GM19351 (cell line): ENCODE measurements at regions not wholly inside any gene's neighbourhood (a gene's known extent, or its start where the extent isn't known, plus 50 kb on each side); places are given as distances from the start of the nearest gene placed in this dataset.

Experiments
- ATAC-seq: cut with Tn5 transposase; IDR thresholded peaks from one replicate; pipeline ENCODE4 v1.9.1; 2021; ENCODE audit warnings: mild to moderate bottlenecking, moderate library complexity; ENCODE audit not compliant: unreplicated experiment

DNA sequence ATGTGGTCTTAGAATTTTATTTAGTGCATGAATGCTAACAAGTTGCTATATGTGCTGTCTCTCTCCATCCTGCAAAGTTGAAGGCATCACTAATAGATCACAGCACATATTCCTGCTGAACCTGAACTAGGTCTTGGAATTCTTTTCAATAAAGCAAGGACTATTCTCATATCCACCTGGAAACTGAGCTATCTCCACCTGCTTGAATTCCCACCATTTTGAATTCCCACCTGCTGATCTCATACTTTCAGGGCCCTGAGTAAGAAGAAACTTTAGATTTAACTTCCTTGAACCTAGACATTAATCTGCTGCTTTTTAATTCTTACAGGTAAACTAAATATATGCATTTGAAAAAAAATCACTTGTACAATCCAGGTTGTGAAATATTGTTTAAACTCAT is 445.3 kb upstream of the CCL2 start:
- no peak for ATAC-seq

- ATAC-seq = no peak
Observed at GRCh38 chr17:33811004-33811760, 443.9 kb upstream of the CCL2 start.

DNA sequence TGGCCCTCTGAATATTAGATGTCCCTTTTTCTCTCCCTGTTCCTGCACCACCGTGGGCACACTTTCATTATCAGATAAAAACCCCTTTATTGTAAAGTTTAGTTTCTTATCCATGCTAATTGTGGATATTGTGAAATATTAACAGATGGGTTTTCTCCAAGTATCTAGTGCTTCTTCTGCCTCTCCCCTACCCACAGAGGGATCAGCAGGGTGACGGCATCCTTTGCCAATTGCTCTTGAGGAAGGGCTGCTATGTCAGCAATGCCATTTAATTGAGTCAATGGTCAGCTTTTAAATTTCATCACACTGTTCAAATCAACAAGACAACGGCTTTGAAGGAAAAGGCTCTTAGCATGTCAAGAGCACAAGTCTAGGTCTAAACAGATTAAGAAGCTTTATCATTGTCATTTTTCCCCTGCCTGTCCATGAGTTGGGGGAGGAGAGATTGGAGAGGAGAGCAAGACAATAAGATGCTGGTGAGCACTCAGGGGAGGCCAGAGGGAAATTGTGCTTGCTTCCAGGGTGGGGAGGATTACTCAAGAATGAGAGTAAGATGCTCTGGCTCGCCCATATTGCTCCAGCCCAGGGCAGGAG is 443.0 kb upstream of the CCL2 start:
- ATAC-seq = no peak

GRCh38 chr17:33814852-33815251 is 440.2 kb upstream of the CCL2 start:
- ATAC-seq = no peak

DNA sequence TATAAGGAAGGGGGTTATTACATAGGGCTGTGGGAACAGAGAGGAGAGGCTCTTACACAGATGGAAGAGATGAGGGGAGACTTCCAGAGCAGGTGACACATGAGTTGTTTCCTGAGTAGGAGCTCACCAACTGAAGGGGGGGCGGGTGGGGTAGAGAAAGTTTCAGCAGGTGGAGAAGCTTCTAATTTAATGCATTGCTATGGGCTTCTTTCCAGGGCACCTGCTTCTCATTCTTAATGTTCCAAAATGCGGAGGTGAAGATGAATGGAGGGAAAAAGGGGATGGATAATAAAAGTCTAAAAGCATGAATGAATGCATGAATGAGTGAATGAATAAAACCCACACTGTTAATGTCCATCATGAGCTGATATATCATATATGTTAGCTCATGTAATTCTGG is 439.0 kb upstream of the CCL2 start:
- ATAC-seq = no peak

DNA sequence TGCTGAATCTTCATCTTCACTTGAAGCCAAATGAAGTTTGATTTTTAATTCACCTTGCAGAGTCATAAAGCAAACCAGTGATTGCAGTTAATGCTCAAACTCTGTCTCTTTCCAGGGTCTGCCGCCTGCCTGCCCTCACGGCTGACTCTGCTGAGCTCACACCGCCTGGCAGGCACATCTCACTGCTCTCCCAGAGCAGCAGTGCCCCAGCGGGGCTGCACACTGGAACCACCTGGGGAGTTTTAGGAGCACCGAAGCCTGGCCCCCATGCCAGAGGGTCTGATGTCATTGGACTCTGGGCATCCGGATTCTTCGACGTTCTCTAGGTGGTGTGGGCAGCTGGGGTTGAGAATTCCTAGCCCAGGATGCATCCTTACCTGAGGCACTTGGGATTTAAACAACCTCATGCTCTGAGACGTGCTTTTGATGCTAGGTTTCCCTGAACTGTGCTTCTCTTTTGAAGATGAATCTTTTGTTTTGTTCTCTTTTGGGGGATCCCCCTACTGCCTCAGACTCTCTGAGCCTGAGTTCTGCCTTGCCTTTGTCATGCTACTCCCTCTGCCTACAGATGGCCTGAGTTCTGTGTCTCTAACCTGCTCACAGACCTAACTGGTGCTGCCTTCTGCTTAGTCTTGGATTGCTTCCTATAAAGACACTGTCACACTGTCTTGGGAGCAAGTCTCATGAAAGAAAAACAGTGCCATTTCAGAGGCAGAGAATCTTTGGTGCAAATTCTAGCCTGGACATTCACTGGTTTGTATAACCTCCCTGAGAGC is 438.1 kb upstream of the CCL2 start:
- no peak for ATAC-seq

GRCh38 chr17:33819539-33819938 is 435.5 kb upstream of the CCL2 start:
- ATAC-seq = no peak

DNA sequence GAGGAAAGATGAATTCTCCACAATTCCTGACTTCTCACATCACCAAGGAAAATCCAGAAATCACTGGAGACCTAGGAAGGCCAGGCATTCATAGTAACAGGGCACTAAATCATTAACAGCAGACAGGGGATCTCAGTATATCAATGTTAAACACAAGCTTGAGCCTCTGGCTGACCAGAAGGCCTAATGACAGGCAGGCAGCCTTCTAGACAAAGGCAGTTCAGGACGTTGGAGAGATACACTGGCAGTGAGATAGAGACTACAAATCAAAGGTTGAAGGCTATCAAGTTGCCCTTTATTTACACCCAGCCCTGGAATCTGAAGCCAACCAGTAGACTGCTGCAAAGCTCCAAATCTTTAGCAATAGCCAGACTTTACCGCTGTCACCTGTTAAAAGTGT is 422.8 kb upstream of the CCL2 start:
- no peak for ATAC-seq

DNA sequence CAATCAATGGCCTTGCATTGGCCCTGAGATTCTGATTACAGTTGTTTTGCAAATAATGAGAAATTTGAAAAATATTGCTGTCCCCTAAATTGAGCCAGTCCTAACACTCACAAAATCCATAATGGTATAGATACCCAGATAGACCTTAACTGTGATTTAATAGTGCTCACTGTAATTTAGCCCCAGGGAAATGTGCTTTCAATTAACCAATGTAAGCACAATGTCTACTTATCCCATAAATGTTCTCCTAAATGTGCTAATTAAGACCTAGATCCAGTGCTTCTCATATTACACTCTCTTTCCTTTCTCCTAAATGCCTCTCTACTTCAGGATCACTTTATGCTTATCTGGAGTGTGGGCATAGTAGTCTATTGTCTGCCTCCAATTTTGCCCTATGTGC is 417.8 kb upstream of the CCL2 start:
- no peak for ATAC-seq

DNA sequence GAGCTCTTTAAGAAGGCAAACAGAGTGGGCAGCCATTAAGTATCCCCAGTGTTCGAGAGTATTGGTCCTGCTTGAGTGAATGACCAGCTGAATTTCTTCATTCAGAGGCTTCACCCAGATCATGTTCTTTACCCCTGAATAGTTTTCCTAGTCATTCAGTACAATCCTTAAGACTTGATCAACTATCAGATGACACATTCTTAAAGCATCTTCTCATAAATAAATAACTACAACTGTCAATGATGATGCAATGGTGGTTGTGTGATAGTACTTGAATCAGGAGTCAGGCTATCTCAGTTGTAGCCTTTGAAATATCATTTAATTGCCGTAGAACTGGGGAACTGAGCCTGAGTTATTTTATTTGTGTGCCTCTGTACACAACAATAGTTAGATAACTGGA is 416.8 kb upstream of the CCL2 start:
- ATAC-seq = no peak

DNA sequence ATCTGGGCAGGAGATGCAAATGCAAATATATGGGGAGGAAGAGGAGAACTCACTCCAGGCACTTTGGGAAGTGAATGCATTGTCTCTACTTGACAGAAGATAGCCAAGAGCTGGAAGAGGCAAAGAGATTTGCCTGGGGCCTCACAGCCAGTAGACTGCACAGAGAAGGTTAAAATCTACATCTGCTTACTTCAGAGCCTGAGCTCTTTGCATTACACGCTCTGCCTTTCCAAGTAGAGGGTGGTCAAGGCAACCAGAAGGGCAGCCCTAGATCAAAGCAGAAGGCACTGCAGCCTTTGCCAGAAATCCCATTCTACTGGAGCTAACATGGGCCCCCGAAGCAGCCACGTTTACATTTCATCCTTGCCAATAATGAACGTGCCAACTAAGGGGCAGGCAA is 407.2 kb upstream of the CCL2 start:
- ATAC-seq = no peak

- ATAC-seq = no peak
Observed at GRCh38 chr17:33848433-33848832, 406.7 kb upstream of the CCL2 start.

DNA sequence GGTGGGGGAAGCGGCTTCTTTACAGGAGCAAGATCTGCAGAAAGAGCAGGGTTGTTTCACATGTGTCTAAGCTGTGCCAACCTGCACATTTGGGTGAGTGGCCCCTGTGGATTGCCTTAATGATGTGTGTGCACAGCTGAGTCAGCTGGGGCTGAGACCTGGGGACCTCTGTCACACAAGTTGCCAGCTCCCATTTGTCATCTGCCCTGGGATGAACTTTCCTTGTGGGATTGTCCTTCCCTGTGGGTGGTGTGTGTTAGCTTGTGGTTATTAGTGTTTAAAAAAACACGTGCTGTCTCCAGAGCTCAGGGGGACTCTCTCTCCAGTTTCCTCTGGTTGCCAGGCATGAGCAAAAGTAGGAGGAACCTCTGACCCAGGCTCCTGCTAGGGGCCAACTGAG is 400.5 kb upstream of the CCL2 start:
- no peak for ATAC-seq

GRCh38 chr17:33858121-33858520 is 397.0 kb upstream of the CCL2 start:
- no peak for ATAC-seq

GRCh38 chr17:33858682-33859081 is 396.4 kb upstream of the CCL2 start:
- ATAC-seq = no peak

- no peak for ATAC-seq
Observed at GRCh38 chr17:33862772-33863602, 392.1 kb upstream of the CCL2 start.

GRCh38 chr17:33864758-33865229 is 390.3 kb upstream of the CCL2 start:
- ATAC-seq = no peak

DNA sequence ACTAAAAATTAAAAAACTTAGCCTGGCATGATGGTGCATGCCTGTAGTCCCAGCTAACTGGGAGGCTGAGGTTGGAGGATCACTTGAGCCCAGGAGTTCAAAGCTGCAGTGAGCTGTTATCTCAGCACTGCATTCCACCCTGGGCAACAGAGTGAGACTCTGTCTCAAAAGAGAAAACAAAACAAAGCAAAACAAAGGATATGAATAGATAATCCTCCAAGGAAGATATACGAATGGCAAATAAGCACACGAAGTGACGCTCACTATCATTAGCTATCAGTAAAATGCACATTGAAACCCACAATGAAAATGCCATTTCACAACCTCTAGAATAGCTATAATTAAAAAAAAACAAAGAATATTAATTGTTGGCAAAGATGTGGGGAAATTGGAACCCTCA is 386.2 kb upstream of the CCL2 start:
- no peak for ATAC-seq

- ATAC-seq = no peak
Observed at GRCh38 chr17:33870936-33871335, 384.1 kb upstream of the CCL2 start.

GRCh38 chr17:33871720-33872540 is 383.2 kb upstream of the CCL2 start:
- ATAC-seq = no peak
